Osteocyte (in vitro differentiated cells): ENCODE measurements at regions not wholly inside any gene's neighbourhood (a gene's known extent, or its start where the extent isn't known, plus 50 kb on each side); places are given as distances from the start of the nearest gene placed in this dataset.

ENCODE experiments used
- DNase-seq: peaks from one replicate; pipeline ENCODE4 v3.0.0; 2021; ENCODE audit warnings: mixed read lengths; ENCODE audit not compliant: unreplicated experiment; ENCODE audit errors: extremely low spot score
- H3K27ac Mint-ChIP-seq: one replicate; pipeline ENCODE4 v1.8.0; 2021; ENCODE audit warnings: mild to moderate bottlenecking, mixed read lengths; ENCODE audit not compliant: unreplicated experiment
- H3K27me3 Mint-ChIP-seq: one replicate; pipeline ENCODE4 v1.8.0; 2021; ENCODE audit warnings: mixed read lengths; ENCODE audit not compliant: unreplicated experiment
- H3K36me3 Mint-ChIP-seq: one replicate; pipeline ENCODE4 v1.8.0; 2021; ENCODE audit warnings: mixed read lengths; ENCODE audit not compliant: unreplicated experiment
- H3K4me1 Mint-ChIP-seq: one replicate; pipeline ENCODE4 v1.8.0; 2021; ENCODE audit warnings: mixed read lengths; ENCODE audit not compliant: unreplicated experiment
- H3K4me3 Mint-ChIP-seq: one replicate; pipeline ENCODE4 v1.8.0; 2021; ENCODE audit warnings: mild to moderate bottlenecking, moderate library complexity, mixed read lengths; ENCODE audit not compliant: unreplicated experiment
- H3K9me3 Mint-ChIP-seq: one replicate; pipeline ENCODE4 v1.8.0; 2021; ENCODE audit warnings: mixed read lengths; ENCODE audit not compliant: unreplicated experiment
- CTCF ChIP-seq: fragments of 200-600 bp; sonication (generic); IDR thresholded peaks from 2 replicates; pipeline ENCODE4 v1.5.0; 2021; ENCODE audit warnings: antibody characterized with exemption, mild to moderate bottlenecking, moderate library complexity

GRCh38 chr6:102717737-102718456 is 1324.4 kb downstream of the GRIK2 start:
- H3K27ac Mint-ChIP-seq, result no peak overlapping the region
- no peaks in the 10 kb centered on the region for H3K4me1 Mint-ChIP-seq
- H3K36me3 Mint-ChIP-seq, result no peaks in the 10 kb centered on the region

GRCh38 chr6:102717252-102717651 is 1323.7 kb downstream of the GRIK2 start:
- DNase-seq, result no peak
- TF ChIP-seq CTCF, result no peak
- Mint-ChIP-seq H3K4me1 (no peaks in the 10 kb centered on the region), H3K27me3 (peaks cover 3% of the 10 kb centered on the region), H3K36me3 (no peaks in the 10 kb centered on the region), H3K4me3 (no peak overlapping the region), H3K9me3 (no peaks in the 10 kb centered on the region), H3K27ac (no peak overlapping the region)

More at GRCh38 chr6:102717737-102718456, 1324.4 kb downstream of the GRIK2 start:
- Mint-ChIP-seq H3K9me3 (no peaks in the 10 kb centered on the region), H3K4me3 (no peak overlapping the region), H3K27me3 (peaks cover 3% of the 10 kb centered on the region)
- TF ChIP-seq CTCF, result no peak
- no peak for DNase-seq

GRCh38 chr6:102701019-102701418 is 1307.5 kb downstream of the GRIK2 start:
- no peak overlapping the region for H3K4me3 Mint-ChIP-seq
- H3K9me3 Mint-ChIP-seq, result no peaks in the 10 kb centered on the region
- peaks cover 2% of the 10 kb centered on the region for H3K27me3 Mint-ChIP-seq
- TF ChIP-seq CTCF, result no peak
- no peaks in the 10 kb centered on the region for H3K36me3 Mint-ChIP-seq
- no peaks in the 10 kb centered on the region for H3K4me1 Mint-ChIP-seq
- no peak overlapping the region for H3K27ac Mint-ChIP-seq
- DNase-seq, result no peak

- Mint-ChIP-seq H3K36me3 (no peaks in the 10 kb centered on the region), H3K9me3 (no peaks in the 10 kb centered on the region), H3K4me3 (no peak overlapping the region), H3K4me1 (no peaks in the 10 kb centered on the region), H3K27me3 (peaks cover 3% of the 10 kb centered on the region), H3K27ac (no peak overlapping the region)
- DNase-seq, result no peak
- TF ChIP-seq CTCF, result no peak
Measured at GRCh38 chr6:102686461-102686860, 1293.0 kb downstream of the GRIK2 start.

GRCh38 chr6:102680413-102680812 is 1286.9 kb downstream of the GRIK2 start:
- H3K4me1 Mint-ChIP-seq, result no peaks in the 10 kb centered on the region
- peaks cover 3% of the 10 kb centered on the region for H3K27me3 Mint-ChIP-seq
- TF ChIP-seq CTCF, result no peak
- no peaks in the 10 kb centered on the region for H3K36me3 Mint-ChIP-seq
- no peak overlapping the region for H3K4me3 Mint-ChIP-seq
- H3K9me3 Mint-ChIP-seq, result no peaks in the 10 kb centered on the region
- DNase-seq, result no peak
- H3K27ac Mint-ChIP-seq, result no peak overlapping the region
